ENCODE measurements at regions not wholly inside any gene's neighbourhood (a gene's known extent, or its start where the extent isn't known, plus 50 kb on each side); places are given as distances from the start of the nearest gene placed in this dataset.

DNA sequence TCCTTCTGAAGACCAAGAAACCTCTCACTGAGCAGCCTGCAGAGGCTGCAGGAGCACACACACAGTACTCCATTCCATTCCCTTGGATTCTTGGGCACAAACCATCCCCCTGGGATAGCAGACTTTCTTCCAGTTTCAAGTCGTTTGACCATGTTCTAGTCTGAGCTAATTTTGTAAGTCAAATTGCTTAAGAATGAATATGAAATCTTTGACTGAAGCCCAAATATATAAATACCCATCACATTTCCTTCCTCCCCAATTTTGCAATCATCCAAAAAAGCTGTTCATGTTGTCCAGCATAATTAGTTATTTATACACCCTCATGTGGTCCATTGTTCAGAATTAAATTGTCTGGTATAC is 231.2 kb upstream of the TPRG1 start:
- DNase-seq = no peak

DNA sequence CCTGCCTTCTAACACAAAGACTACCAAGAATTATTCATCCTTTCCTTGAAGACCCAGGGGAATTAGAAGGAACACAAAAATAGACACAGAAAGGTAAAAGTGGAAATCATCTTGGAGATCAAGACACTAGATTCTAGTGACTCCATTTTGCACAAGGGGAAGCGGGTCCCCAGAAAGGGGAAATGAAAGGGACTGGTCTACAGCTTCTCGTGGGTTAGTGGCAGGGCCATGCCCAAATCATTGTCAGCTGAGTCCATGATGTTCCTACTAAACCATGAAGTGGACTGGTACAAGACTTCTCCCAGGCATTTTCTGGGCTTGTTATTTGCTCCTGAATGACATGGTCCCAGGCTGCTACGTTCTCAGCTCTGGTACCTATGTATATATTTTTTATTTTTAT is 230.7 kb upstream of the TPRG1 start:
- no peak for DNase-seq

DNA sequence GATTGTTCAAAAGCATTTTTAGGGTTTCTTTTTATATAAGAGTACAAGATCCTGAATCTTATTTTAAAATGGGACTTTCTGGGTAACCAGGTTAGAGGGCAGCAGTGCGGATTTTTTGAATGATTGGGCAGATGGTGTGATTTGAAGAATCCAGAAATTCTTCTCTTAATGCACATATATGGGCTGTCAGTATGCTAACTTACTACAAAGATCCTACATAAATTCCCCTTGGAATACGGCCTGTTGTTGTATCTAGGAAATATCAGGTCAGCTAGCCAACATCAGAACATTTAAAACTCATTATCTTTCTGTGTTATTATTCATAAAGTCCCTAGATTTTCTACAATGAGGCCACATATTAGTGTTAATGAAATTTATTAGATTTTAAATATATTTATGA is 229.6 kb upstream of the TPRG1 start:
- DNase-seq = no peak

DNA sequence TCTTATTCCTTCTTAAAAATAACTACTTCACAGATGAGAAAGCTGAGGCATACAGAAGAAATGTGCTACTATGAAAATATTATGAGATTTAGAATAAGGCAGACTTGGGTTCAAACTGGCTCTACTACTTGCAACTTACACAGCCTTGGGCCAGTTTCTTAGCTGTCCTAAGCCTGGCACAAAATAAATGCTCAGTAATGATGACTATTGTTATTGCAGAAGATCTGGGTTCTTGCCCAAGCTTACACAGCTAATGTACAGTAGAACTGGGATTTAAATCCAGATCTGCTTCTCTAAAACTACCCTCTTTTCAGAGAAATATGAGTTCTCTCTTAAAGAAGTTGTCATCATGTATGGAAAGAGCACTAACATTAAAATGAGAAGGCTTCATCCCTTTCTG is 228.2 kb upstream of the TPRG1 start:
- no peak for DNase-seq

DNA sequence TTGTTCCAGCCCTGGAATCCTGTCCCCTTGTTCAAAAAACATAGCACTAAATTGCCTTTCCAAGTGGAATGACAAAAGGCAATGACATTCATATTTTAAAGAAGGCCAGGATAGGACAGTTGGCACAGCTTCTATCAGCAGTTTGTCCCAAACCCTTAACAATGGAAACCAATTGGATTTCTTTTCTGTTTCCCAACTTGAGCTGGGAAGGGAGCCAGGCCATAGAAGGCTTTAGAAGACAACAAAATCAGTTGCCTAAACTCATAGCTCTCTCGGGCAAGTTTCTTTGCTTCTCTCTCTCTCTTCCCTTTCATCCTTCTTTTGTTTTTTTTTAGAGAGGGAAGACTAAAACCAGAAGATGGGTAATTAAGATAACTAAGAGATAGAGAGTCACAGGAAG is 227.7 kb upstream of the TPRG1 start:
- DNase-seq = no peak

DNA sequence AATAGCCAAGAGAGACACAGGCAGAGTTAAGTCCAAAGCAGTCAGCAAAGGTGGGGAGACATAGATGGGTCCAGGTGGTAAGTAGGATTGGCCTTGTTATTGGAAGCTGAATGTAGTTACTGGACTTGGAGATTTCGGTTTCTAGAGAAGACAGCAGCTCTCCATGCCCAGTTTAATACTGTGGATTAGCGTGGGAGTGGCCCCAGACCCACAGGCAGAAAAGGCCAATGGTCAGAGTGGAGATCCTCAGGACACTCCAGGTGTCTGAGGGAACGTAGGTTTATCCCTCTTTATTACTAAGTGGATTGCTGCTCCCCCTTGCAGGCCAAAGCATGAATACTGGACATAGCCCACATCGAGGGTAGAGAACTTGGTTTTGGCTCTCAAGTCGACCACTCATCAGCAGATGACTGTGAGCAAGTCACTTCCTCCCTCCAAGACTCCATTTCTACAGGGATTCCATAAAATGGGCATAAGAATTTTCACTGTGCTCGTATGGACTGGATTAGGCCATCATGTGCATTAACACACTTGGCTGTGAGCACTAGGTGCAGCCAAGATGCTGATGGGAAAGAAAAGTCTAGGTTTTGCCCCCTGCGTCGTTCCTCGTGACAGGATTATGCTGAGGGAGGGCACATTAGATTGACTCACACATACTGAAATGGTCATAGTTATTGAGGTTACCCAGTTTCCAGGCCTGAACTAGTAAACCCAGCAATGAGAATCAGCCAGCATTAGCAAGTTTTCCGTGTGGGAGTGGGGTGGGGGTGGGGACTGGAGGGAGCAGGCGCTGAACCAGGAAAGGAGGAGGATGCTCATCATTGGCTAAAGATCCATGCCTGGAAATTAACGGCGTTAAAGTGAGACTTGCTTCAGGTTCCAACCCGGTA is 225.2 kb upstream of the TPRG1 start:
- DNase-seq = no peak

DNA sequence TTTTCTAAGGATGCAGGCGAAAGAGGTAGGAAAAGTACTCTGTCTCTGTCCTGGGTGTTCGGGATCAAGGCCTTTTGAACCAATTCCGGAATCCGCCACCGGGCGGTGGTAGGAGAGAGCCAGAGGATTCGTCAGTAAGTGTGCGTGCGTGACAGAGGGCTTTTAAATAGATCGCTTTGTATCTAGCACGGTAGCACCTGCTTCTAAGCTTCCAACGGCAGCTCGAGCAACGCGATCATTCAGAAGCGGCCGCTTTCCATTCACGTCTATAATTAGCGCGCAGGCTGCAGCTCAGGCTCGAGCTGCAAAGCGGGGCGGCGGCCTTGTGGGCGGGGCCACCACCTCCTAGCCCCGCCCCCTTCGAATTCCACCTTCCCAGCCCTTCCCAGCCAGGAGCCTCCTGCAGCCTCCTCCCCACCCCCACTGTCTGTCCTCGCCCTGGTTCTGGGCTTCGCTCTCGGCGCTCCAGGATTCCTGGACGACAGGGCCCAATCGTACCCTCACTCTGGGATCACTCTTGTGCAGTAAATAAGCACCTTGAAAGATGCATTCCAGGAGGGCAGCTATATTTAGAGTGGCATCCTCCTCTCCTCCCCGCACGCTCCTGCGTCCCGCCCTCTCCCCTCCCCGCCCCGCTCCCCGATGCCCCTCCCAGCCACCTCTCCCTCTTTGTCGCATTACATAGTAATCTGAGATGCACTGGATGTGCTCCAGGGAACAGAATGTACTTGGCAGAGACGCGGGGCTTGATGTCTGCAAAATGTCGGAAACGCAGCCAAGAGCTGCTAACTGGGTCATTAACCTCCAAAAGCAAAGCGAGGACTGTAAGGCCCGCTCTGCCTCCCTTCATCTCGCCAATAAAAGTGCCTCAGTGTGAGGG is 224.1 kb upstream of the TPRG1 start:
- DNase-seq = peak; percentile 90

DNA sequence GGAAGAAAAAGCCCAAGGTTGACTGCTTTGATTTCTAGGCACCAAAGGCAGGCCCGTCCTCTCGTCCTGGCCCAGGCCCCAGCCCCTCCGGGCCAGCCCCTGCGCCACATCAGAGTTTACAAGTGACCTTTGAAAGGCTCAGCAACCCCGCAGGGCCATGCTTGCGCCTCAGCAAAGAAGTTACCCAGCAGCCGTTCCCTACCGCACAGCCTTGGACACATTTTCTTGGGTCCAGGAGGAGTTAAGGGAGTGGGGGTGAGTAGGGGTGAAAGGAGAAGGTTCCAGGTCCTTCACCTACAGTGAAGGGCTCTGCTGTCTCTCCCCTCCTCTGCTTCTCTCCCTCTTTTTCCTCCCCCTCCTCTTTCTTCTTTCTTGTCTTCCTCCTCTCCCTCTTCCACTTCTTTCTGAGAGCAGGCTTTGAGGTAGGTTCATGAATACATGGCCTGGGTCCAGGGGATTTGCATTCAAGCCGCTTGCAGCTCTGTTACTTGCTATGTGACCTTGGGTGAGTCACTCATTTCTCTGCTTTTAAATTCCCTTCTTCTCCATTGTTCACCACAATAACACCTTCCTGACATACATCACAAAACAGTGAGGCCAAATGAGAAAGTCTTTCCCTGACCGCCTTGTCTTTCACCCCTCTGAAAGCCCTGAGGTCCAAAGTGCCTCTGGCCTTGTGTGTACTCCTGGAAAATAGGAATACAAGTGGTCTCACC is 223.3 kb upstream of the TPRG1 start:
- DNase-seq = no peak

DNA sequence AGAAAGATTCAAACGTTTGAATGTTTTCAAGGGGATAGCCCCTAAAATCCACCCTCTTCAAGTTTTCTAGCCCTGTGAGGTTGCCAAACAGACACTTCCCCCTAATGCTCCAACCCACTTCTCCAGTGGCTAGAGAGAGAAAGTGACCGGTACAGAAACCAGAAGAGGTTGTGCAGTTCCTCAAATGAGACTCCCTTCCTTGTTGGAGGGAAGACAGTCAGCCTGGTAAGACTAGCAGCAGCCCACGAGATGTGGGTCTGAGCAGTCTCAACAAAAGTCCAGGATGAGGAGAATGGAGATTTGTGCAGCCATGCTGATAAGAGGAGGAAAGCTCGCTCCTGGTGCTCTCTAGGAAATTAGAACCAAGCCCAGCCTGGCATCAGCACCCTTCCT is 222.8 kb upstream of the TPRG1 start:
- DNase-seq = no peak

DNA sequence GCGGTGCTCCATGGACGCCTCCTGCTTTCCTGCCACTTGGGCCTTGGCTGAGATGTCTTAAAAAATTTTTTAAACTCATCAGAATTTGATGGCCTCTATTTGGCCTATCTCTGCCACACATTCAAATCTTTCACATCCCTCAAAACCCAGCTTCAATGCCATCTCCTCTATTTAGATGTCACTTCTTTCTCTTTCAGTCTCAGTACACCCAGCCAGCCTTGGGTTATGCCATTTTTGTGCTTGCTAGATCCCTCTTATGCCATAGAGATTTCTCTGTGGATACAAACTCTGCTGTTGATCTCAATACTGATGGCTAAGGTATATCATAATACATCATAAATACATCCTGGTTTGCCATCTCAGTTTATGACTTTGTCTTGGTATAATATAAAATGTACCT is 222.3 kb upstream of the TPRG1 start:
- no peak for DNase-seq

DNA sequence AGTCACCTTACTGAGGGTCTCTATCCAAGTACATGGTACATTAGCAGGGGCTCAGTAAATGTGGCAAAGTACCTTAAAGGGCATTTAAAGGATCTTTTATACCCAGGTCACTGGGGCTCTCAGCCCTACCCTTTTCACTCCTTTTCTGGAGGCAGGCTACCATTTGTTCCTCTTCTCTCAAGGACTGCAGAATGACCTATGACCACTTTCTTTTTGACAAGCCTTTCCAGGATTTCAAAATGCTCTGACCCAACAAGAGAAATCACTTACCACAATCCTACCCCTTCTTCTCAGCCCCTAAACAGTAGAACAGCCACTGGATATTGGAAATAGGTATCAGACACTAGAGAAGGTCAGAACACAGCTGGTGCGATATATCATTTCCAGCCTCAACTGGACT is 221.8 kb upstream of the TPRG1 start:
- DNase-seq = no peak

DNA sequence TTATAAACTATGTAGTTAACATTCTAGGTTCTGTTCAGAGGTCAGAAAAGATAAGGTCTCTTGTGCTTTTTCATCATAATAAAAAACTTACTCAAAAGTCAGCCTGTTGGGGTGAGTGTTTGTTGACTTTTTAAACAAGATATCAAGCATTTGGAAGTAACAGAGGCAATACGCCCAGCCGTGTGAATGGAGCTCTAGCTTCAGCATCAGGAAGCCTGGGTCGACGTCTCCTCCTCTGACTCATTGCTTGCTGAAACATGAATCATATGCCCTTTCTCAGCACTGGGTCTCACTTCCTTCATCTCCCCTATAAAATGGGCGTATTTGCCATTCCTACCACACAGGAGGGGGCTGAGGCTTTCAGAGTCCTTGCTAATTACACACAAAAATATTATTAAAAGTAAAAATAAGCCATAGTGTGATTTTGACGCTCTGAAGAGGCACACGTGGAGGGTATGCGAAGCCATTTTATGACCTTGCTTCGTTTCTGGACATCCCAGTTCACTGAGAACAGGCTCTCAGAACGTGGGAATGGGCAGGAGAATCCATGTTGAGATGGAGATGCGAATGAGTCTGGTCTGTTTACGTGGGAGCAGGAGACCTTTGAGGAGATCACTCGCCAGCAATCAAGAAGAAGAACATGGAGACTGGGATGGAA is 220.8 kb upstream of the TPRG1 start:
- no peak for DNase-seq

DNA sequence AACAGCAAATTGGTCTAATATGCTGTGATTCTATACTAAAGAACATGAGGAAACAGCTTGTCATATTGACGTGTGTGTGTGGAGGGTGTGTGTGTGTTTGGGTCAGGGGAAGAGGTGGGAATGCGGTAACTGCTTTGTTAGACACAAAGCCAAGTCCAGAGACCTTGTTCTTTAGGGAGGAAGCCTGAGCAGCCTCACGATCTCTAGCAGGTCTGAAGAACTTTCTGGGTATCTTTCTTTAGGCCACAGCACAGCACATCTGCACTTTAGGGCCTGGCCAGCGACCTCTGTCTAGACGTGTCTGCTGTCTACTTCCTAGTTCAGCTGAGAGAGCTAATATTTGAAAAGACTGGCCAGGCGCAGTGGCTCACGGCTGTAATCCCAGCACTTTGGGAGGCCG is 220.0 kb upstream of the TPRG1 start:
- DNase-seq = no peak

DNA sequence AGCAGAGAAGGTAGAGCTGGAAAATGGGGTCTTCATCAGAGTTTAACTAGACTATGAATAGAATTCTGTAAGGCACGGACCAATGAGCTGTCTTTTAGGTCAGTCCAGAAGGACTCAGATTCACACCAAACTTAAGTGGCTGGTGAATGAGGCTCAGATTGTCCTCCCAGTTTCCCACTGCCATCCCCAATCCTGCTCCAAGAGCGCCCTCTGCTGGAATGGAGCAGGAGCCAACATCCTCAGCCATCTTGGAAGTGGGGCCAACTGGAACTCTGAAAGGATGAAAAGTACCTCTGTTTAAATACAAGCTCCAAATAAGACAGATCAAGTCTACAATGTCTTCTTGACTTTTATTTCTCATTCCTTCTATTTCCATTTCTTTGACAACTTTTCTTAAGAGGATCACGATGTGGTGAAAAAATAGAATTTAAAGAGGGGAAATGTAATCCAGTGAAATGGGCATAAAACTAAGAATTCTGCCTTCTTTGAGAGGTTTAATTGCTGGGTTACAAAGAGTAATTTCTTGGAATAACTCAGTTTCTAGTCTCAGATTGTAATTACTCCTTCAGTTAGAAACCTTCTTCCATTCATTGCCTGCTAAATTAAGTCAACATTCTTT is 217.1 kb upstream of the TPRG1 start:
- peak; percentile 49 for DNase-seq

DNA sequence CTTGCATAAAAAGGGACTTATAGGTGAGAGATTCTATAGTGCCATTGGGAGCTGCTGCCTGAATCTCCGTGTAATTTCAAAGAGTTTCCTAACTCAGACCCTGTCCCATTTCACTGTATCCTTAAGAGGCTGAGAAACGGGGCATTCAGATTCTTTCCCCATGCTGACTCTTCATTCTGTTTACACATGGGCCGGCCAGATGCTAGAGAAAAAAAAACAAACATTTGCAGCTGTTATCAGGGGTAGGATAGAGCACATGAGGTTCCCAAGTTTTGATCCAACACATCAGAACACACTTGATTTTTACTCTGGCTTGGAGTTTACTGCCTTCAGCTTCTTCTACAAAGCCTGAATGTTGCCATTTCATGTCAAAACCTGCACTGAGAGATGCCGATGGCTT is 215.9 kb upstream of the TPRG1 start:
- DNase-seq = no peak

DNA sequence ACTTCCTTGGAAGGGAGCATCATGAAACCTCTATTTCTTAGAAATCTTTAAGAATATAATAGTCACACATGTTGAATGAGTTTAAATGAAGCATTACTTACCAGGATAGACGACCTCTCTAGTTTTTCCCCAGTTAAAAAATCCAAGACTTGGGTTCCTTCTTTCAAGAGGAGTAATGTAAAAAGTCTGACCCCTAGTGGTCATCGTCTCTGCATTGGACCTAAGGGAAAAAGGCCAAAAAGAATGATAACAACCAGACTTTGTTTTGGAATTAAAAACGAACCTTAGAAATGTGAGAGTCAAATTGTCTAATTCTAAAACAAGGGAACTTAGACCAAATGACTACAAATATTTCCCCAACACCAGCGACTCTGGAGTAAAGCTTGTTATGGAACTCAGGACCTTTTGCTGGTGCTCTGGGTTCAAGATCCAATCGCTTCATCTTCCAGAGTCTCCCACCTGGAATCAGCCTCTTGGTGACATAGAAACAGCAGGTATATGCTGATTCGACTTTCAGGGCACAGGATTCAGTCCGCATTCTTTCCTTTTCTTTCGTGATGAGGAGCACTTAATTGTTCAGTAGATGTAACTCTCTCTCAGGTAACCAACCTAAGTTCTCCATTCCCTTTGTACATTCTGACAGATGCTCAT is 214.8 kb upstream of the TPRG1 start:
- DNase-seq = no peak

DNA sequence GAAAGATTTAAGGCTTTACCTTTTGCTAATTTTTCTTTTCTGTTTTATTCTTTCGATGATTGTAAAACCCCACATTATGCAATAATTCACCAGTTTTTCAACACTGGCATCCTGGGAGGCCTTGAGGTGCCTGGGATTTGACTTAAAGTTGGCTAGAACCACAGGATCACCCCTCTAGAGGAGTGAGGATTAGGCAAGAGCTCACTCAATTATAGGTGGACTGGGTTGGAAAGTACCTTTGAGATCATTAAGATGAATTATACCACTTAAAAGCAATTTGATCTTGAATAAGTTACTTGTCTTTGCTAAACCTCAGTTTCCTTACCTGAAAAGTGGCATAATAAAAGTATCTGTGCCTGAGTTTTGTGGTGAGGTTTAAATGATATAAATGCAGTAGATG is 212.8 kb upstream of the TPRG1 start:
- DNase-seq = no peak

DNA sequence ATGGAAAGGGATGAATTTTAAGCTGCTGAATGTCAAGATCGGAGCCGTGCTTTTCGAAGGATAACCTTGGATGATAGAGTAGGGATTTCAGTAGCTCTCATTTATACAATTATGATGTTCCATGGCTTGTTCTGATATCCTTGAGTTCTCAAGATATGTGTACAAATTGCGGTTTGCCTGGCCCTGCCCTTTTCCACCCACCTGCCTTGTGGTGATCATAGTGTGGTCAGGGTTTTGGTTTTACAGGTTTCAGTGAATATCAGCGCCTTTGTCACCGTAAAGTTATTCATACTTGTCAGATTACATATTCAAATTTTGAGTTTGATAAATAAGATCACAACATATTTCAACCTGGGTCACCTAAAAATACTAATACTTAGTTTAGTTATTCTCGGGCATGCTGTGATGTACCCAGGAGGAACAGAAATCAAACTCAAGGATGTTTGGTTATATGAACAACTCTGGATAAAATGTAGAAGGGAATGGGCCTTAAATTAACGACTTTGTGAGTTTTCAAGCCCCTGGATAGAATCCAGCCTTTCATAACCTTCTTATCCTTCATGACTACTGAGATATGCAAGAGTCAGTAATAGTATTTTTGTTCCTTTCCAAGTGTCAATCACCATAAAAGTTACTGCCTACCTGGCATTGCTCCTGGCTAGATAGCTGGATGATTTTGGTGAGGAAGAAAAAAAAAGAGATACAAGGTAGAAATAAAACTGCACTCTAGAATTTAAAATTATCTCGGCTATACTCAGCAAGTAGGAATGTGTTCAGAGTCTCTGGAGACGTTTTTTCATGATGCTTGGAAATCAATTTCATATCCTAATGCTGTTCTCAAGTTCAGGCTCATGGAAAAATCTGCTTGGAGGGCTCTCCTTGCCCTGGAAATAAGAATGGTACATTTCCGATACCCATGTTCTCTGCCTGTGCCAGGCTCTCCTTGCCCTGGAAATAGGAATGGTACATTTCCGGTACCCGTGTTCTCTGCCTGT is 209.2 kb upstream of the TPRG1 start:
- no peak for DNase-seq

DNA sequence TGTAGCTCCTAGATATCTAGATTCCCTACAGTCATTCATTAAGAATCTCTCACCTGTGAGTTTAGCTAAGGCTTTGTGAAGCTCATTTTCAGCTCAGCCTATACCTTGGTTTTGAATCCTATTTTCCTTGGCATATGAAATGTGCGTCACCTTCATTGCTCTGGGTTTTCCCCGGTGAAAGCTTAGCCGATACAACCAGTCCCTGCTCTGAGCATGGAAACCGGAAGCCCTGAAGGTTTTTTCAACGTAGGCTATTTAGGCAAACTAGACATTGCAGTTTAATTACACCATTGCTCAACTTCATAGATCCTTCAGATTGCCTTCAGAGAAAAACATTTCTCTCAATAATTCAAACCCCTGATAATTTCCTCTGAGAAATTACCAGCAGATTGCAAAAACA is 206.8 kb upstream of the TPRG1 start:
- no peak for DNase-seq

DNA sequence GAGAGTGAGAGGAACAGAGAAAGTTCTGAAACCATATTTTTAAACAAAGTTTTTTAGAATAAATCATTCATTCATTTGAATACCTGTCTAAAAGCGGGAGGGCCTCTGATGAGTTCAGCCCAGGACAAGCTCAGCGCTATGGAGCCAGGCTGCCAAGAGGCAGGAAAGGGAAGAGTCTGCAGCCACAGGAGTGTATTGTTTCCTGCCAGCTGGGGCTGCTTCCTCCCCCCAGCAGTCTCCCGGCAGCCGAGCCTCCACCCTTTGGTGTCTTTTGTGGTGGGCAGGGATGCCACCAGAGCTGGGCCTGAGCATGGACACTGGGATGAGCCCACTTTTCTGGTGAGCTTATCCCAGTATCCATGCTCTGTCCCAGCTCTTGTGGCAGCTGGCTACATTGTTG is 199.5 kb upstream of the TPRG1 start:
- no peak for DNase-seq
